Brain microvascular endothelial cell (primary cell): ENCODE measurements at regions not wholly inside any gene's neighbourhood (a gene's known extent, or its start where the extent isn't known, plus 50 kb on each side); places are given as distances from the start of the nearest gene placed in this dataset.

Experiments
- DNase-seq: peaks from one replicate; pipeline ENCODE4 v3.0.0-alpha.2; 2020
- H3K27ac ChIP-seq: fragments of 250-450 bp; sonication (Bioruptor Pico); 2 replicates; pipeline ENCODE4 v1.5.1; 2020; ENCODE audit warnings: mild to moderate bottlenecking, moderate library complexity
- H3K27me3 ChIP-seq: fragments of 250-450 bp; sonication (Bioruptor Pico); replicated peaks from 2 replicates; pipeline ENCODE4 v1.5.1; 2020; ENCODE audit warnings: mild to moderate bottlenecking
- H3K36me3 ChIP-seq: fragments of 250-450 bp; sonication (Bioruptor Pico); replicated peaks from 2 replicates; pipeline ENCODE4 v1.5.1; 2020; ENCODE audit warnings: mild to moderate bottlenecking
- H3K4me3 ChIP-seq: 2 replicates; pipeline ENCODE4 v1.5.1; 2011; ENCODE audit warnings: low read depth, mild to moderate bottlenecking, control low read depth, low read length, moderate library complexity
- in situ Hi-C: cut with HindIII; loops from 2 replicates; pipeline ENCODE4 v1.10.0; 2017; ENCODE audit warnings: low sequenced_read_pairs, low pct_ligation_motif_present
- TF ChIP-seq, protein P1 (sequence below): IDR thresholded peaks from 2 replicates; pipeline ENCODE4 v1.5.1; 2011; ENCODE audit warnings: low read depth, mild to moderate bottlenecking, moderate library complexity, low read length, control low read depth, inconsistent platforms; ENCODE audit errors: missing control alignments

DNA sequence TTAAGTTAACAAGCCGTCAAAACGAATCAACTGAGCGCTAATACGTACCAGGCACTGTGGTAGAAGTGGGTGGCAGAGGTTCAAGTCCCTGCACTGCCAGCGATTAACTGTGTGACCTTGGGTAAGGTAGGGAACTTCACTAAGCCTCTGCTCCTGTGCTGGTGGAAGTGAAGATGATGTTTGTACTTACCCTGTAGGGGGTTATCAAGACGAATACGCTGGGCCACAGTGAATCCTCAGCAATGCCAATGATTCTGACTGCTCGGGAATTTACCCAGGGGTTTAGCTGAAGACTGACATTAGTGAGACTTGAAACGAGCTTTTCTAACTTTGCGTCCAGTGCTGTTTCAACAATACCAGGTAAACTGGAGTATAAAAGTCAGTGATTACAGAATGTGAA is 305.3 kb downstream of the FGF9 start:
- in situ Hi-C loops: no loop called here
- TF ChIP-seq, protein P1, sequence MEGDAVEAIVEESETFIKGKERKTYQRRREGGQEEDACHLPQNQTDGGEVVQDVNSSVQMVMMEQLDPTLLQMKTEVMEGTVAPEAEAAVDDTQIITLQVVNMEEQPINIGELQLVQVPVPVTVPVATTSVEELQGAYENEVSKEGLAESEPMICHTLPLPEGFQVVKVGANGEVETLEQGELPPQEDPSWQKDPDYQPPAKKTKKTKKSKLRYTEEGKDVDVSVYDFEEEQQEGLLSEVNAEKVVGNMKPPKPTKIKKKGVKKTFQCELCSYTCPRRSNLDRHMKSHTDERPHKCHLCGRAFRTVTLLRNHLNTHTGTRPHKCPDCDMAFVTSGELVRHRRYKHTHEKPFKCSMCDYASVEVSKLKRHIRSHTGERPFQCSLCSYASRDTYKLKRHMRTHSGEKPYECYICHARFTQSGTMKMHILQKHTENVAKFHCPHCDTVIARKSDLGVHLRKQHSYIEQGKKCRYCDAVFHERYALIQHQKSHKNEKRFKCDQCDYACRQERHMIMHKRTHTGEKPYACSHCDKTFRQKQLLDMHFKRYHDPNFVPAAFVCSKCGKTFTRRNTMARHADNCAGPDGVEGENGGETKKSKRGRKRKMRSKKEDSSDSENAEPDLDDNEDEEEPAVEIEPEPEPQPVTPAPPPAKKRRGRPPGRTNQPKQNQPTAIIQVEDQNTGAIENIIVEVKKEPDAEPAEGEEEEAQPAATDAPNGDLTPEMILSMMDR: no peak
- H3K27me3 ChIP-seq: no peaks in the 10 kb centered on the region

DNA sequence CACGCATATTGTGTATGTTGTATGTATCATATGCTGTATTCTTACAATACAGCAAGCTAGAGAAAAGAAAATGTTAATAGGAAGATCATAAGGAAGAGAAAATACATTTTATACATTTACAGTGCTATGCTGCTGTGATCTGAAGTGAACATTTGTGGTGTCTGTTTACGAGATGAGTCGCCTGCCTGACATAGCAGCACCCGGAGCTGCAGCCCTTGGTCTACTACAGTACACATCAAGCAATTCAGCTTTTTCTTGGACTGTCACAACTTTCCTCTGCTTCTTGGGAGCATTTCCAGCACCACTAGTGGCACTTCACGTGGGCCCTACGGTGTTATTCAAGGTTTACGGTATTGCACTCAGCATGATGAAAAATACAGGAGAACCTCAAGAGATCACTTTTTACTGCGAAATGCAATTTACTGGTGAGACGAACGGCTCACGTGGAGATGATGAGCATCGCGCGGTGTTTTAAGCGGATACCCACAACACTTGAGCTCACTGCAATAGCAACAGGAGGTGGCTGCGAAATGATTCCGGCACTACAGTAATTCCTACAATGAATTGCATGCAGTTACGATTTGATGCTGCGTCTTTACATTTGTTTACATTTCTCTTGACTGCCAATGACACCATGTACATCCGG is 308.4 kb downstream of the FGF9 start:
- Histone ChIP-seq H3K27me3 (no peaks in the 10 kb centered on the region), H3K27ac (no peak overlapping the region), H3K4me3 (no peak overlapping the region), H3K36me3 (no peaks in the 10 kb centered on the region)
- in situ Hi-C loops: no loop called here
- TF ChIP-seq, protein P1: no peak
- no peak for DNase-seq

More for the DNA sequence above, 305.3 kb downstream of the FGF9 start:
- H3K27ac ChIP-seq: no peak overlapping the region
- no peaks in the 10 kb centered on the region for H3K36me3 ChIP-seq
- DNase-seq: no peak
- no peak overlapping the region for H3K4me3 ChIP-seq

DNA sequence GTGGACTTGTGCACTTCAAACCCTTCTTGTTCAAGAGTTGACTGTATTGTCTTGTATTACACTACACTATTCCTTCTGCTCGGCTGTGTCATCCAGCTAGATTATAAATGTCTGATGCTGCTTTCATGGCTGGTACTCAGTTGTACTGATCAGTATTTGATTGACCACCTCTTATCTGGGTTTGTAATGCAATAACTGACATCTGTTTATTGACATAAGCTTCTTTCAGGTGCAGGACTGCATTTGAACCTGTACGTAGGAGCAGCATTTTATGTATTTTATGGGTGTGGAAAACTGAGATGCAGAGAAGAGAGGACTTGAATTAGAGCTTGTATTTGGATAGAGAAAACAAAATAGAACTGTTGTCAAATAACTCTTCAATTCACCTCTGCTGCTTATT is 309.2 kb downstream of the FGF9 start:
- Histone ChIP-seq H3K4me3 (no peak overlapping the region), H3K36me3 (no peaks in the 10 kb centered on the region), H3K27me3 (no peaks in the 10 kb centered on the region), H3K27ac (no peak overlapping the region)
- TF ChIP-seq, protein P1: no peak
- in situ Hi-C loops: no loop called here
- no peak for DNase-seq

DNA sequence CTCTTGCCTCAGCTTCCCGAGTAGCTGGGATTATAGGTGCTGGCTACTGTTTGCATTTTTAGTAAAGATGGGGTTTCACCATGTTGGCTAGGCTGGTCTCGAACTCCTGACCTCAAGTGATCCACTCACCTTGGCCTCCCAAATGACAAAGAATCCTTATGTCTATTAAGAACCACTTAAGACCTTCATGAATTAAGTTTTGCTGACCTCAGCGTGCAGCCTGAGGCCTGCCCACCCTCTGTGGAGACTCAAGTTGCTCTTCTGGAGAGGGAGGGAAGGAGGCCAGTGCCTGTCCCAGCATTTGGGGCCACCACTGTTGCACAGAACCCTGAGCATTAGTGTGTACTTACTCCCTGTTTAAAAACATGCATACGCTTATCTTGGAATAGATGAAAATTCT is 313.3 kb downstream of the FGF9 start:
- Histone ChIP-seq H3K4me3 (no peak overlapping the region), H3K36me3 (no peaks in the 10 kb centered on the region), H3K27me3 (no peaks in the 10 kb centered on the region), H3K27ac (no peak overlapping the region)
- TF ChIP-seq, protein P1: no peak
- in situ Hi-C loops: no loop called here
- DNase-seq: no peak

DNA sequence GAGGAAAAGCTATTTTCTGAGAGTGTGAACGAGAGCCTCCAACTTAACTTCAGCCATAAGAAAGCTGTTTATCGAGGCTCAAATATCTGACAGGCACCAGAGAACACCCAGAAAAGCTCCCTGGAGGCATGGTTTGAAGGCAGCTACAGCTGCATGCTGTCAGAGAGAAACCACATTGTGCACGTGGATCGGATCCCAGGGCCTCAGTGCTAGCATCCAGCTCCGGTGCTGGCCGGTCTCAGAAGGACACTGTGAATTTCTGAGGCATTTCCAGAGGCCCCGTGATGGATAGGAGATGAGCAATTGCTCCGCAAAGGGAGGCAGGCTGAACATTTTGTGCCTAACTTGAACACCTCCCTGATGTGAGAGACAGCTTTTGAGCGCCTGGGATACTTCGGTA is 315.7 kb downstream of the FGF9 start:
- in situ Hi-C loops: no loop called here
- Histone ChIP-seq H3K4me3 (no peak overlapping the region), H3K27ac (no peak overlapping the region), H3K36me3 (no peaks in the 10 kb centered on the region), H3K27me3 (no peaks in the 10 kb centered on the region)
- no peak for DNase-seq
- TF ChIP-seq, protein P1: no peak

DNA sequence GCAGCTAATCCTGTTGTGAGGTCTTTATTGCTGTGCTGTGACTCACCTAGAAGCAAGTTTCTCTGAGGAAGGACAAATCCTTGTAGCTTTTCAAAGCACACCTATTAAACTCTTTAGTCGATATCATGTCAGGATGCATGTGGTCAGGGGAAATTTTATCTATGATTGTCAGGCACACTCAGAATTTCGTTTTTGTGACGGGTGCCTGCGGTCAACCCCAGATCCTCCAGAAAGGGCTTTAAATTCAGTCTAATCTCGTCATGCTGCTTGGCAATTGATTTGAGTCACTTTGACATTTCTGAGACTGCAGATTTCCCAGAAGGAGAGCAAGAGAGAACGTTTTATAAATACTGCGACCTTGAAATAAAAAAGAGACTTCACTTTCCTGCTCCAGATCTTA is 316.9 kb downstream of the FGF9 start:
- H3K4me3 ChIP-seq: no peak overlapping the region
- H3K36me3 ChIP-seq: no peaks in the 10 kb centered on the region
- no peak for DNase-seq
- TF ChIP-seq, protein P1: no peak
- in situ Hi-C loops: no loop called here
- no peak overlapping the region for H3K27ac ChIP-seq
- no peaks in the 10 kb centered on the region for H3K27me3 ChIP-seq
